AG09319 (cell line): ENCODE measurements at regions not wholly inside any gene's neighbourhood (a gene's known extent, or its start where the extent isn't known, plus 50 kb on each side); places are given as distances from the start of the nearest gene placed in this dataset.

ENCODE experiments used
- DNase-seq: peaks from one replicate; pipeline ENCODE4 v3.0.0-alpha.2; 2010; ENCODE audit warnings: low read depth; ENCODE audit errors: extremely low read depth
- TF ChIP-seq, protein P1 (sequence below): IDR thresholded peaks from 2 replicates; pipeline ENCODE4 v1.5.1; 2011; ENCODE audit warnings: low read depth, mild to moderate bottlenecking, inconsistent platforms, low read length, moderate library complexity

- TF ChIP-seq, protein P1, sequence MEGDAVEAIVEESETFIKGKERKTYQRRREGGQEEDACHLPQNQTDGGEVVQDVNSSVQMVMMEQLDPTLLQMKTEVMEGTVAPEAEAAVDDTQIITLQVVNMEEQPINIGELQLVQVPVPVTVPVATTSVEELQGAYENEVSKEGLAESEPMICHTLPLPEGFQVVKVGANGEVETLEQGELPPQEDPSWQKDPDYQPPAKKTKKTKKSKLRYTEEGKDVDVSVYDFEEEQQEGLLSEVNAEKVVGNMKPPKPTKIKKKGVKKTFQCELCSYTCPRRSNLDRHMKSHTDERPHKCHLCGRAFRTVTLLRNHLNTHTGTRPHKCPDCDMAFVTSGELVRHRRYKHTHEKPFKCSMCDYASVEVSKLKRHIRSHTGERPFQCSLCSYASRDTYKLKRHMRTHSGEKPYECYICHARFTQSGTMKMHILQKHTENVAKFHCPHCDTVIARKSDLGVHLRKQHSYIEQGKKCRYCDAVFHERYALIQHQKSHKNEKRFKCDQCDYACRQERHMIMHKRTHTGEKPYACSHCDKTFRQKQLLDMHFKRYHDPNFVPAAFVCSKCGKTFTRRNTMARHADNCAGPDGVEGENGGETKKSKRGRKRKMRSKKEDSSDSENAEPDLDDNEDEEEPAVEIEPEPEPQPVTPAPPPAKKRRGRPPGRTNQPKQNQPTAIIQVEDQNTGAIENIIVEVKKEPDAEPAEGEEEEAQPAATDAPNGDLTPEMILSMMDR: no peak
- DNase-seq: no peak
Observed at GRCh38 chr20:24245094-24245493, 224.3 kb upstream of the SYNDIG1 start.

DNA sequence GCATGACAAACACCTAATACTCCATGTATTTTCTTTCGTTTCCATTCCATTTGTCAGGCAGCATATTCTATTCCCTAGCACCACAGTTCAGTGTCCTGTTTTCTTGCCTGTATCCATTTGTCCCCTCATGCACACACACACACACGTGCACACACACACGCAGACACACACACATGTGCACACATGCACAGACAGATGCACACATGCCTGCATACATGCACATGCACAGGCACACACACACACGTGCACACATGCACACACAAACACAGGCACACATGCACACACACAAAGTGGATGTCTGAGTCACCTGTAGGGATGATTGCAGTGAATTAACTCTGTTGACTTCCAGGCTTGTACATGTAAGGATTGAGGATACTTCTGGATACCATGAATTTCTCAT is 226.7 kb upstream of the SYNDIG1 start:
- no peak for DNase-seq
- TF ChIP-seq, protein P1: no peak

- DNase-seq: no peak
- TF ChIP-seq, protein P1: no peak
Observed at GRCh38 chr20:24241466-24241865, 228.0 kb upstream of the SYNDIG1 start.

- no peak for DNase-seq
- TF ChIP-seq, protein P1: no peak
Observed at GRCh38 chr20:24236963-24237362, 232.5 kb upstream of the SYNDIG1 start.

- TF ChIP-seq, protein P1: no peak
- no peak for DNase-seq
Observed at GRCh38 chr20:24236201-24236600, 233.2 kb upstream of the SYNDIG1 start.

GRCh38 chr20:24235296-24236175 is 233.9 kb upstream of the SYNDIG1 start:
- TF ChIP-seq, protein P1: no peak
- no peak for DNase-seq

DNA sequence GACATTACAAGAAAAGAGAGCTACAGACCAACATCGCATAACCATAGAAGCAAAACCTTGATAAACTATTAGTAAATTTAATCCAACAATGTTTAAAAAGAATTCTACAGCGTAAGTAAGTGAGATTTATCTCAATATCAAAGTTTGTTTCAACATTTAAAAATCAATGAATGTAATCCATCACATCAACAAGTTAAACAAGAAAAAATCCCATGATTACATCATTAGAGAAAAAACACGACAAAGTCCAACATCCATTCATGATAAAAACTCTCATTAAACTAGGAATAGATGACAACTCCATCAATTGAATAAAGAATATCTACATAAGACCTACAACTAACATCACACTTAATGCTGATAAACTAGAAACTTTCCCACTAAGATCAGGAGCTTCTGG is 239.0 kb upstream of the GGTLC1 start:
- DNase-seq: no peak
- TF ChIP-seq, protein P1: no peak
